Activated gamma-delta T cell treated with anti-CD3 and anti-CD28 coated beads, Interleukin-2, amount 50 U/mL, for 16 hours (primary cell): ENCODE measurements at regions not wholly inside any gene's neighbourhood (a gene's known extent, or its start where the extent isn't known, plus 50 kb on each side); places are given as distances from the start of the nearest gene placed in this dataset.
"Not testable (repeated sequence)": the region's sequence is repeated elsewhere in the genome, so short reads cannot be mapped to it uniquely, and the experiment has no call there.

Experiments
- DNase-seq: peaks from one replicate; pipeline ENCODE4 v3.0.0-alpha.2; 2020; ENCODE audit warnings: low read depth

GRCh38 chr4:141534985-141535384 lies 101.4 kb upstream of the IL15 start:
- DNase-seq = no peak

GRCh38 chr4:141538001-141538400 lies 98.4 kb upstream of the IL15 start:
- no peak for DNase-seq

GRCh38 chr4:141540643-141541042 lies 95.7 kb upstream of the IL15 start:
- DNase-seq = no peak

GRCh38 chr4:141541851-141542250 lies 94.5 kb upstream of the IL15 start:
- DNase-seq = no peak

- DNase-seq = no peak
These were observed 93.2 kb upstream of the IL15 start for GRCh38 chr4:141543176-141543575.

GRCh38 chr4:141543706-141544105 lies 92.7 kb upstream of the IL15 start:
- no peak for DNase-seq

GRCh38 chr4:141548791-141549190 lies 87.6 kb upstream of the IL15 start:
- no peak for DNase-seq

GRCh38 chr4:141560056-141560455 lies 76.3 kb upstream of the IL15 start:
- no peak for DNase-seq

GRCh38 chr4:141562649-141563048 lies 73.7 kb upstream of the IL15 start:
- DNase-seq = no peak

GRCh38 chr4:141563723-141564122 lies 72.7 kb upstream of the IL15 start:
- DNase-seq = no peak

GRCh38 chr4:141564961-141565360 lies 71.4 kb upstream of the IL15 start:
- not testable (repeated sequence) for DNase-seq

- DNase-seq = no peak
These were observed 70.8 kb upstream of the IL15 start for GRCh38 chr4:141565379-141566089.

GRCh38 chr4:141567326-141567915 lies 69.0 kb upstream of the IL15 start:
- DNase-seq = no peak

GRCh38 chr4:141569141-141569540 lies 67.2 kb upstream of the IL15 start:
- DNase-seq = no peak

GRCh38 chr4:141570290-141570689 lies 66.1 kb upstream of the IL15 start:
- no peak for DNase-seq

- no peak for DNase-seq
These were observed 65.0 kb upstream of the IL15 start for GRCh38 chr4:141571362-141571761.

GRCh38 chr4:141571793-141572192 lies 64.6 kb upstream of the IL15 start:
- DNase-seq = no peak

- DNase-seq = no peak
These were observed 62.7 kb upstream of the IL15 start for GRCh38 chr4:141573678-141574077.

- DNase-seq = no peak
These were observed 60.5 kb upstream of the IL15 start for GRCh38 chr4:141575884-141576283.

GRCh38 chr4:141576585-141577110 lies 59.7 kb upstream of the IL15 start:
- no peak for DNase-seq

- DNase-seq = no peak
These were observed 57.9 kb upstream of the IL15 start for GRCh38 chr4:141578451-141578850.

GRCh38 chr4:141580523-141580922 lies 55.9 kb upstream of the IL15 start:
- DNase-seq = no peak
